Activated CD4-positive, alpha-beta T cell treated with anti-CD3 and anti-CD28 coated beads for 4 hours (primary cell): ENCODE measurements at regions not wholly inside any gene's neighbourhood (a gene's known extent, or its start where the extent isn't known, plus 50 kb on each side); places are given as distances from the start of the nearest gene placed in this dataset.
"Not testable (repeated sequence)": the region's sequence is repeated elsewhere in the genome, so short reads cannot be mapped to it uniquely, and the experiment has no call there.

ENCODE experiments used
- DNase-seq, 2 donors: peaks; one replicate each; pipeline ENCODE4 v3.0.0-alpha.2; 2020

DNA sequence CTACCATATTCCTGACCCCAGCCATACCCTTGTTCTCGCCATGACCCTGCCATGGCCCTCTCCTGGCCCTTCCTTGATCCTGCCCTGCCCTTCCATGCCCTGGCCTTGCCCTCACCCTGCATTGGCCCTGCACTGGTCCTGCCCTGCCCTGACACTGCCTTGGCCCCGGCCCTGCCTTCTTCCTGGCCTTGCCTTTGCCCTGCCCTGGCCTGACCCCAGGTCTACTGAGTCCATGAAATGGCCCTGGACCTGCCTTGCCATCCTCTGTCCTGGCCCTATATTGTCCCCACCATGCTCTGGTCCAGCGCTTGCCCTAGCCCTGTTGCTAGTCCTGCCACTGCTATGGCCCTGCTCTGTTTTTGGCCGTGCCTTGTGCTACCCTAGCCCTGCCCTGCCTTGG lies 536.1 kb downstream of the FOXD4L6 start:
- not testable (repeated sequence) for DNase-seq

DNA sequence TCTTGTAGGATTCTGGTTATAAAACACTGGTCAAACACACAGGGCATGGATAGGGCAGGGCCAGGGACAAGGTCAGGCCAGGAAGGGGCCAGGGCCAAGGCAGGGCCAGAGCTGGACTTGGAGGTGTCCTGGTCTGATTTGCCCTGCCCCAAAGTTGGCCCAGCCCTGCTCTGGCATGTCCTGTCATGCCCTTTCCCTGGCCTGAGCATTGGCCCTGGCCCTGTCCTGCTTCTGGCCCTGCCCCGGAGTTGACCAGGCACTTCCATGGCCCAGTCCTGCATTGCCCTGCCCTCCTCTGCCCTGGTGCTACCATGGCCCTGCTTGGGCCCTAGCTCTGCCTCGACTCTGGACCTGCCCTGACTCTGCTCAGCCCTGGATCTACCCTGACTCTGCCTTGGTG lies 536.6 kb downstream of the FOXD4L6 start:
- DNase-seq, result peak in 1 of 2 donors; percentile 1

DNA sequence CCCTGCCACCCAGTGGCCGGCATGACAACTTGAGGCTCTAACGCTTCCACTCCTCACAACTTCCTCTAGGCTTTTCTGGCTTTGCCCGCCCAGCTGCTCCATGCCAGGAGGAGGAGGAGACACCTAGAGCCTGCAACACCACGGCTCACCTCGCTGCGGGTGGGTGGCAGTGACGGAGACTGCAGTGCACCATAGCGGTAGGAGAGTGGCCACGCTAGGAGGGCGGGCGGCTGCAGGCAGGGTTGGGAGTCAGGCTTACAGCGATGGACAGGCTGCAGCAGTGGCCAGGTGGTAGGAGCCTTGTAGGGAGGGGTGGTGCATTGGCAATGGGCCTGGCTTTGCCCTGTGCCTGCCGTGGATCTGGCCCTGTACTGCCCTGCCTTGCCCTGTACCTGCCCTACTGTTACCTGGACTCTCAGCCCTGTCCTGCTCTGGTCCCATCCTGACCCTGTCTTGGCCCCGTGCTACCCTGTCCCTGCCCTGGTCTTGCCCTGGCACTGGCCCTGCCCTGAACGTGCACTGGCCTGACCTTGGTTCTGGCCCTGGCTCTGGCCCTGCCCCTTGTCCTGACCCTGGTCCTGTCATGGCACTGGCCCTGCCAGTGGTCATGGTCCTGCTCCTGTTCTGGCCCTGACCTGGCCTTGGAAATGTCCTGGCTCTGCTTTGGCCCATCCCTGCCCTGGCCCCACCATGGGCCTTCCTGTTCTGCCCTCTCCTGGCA lies 540.8 kb downstream of the FOXD4L6 start:
- DNase-seq, result not testable (repeated sequence)

DNA sequence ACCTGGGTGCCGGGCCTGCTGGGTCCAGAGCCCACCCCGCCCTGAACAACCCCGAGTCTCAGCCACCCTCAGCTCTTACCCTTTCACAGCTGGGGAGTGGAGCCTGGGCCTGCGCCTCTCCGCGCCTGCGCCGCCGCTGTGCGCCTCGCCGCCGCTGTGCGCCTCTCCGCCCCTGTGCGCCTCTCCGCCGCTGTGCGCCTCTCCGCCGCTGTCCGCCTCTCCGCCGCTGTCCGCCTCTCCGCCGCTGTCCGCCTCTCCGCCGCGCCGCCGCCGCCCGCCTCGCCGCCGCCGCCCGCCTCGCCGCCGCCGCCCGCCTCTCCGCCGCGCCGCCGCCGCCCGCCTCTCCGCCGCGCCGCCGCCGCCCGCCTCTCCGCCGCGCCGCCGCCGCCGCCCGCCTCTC lies 544.4 kb downstream of the FOXD4L6 start:
- not testable (repeated sequence) for DNase-seq

DNA sequence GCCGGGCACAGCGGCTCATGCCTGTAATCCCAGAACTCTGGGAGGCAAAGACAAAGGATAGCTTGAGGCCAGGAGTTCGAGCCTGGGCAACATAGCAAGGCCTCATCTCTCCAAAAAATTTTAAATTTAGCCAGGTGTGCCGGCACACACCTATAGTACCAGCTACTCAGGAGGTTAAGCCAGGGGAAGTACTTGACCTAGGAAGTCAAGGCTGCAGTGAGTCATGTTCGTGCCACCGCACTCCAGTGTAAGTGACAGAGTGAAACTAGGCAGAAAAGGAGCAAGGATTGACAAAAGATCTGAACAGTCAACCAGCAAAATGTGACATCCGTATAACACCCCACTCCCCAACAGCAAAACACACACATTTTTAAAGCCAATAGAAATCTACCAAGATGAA lies 545.3 kb downstream of the FOXD4L6 start:
- DNase-seq, result not testable (repeated sequence)

DNA sequence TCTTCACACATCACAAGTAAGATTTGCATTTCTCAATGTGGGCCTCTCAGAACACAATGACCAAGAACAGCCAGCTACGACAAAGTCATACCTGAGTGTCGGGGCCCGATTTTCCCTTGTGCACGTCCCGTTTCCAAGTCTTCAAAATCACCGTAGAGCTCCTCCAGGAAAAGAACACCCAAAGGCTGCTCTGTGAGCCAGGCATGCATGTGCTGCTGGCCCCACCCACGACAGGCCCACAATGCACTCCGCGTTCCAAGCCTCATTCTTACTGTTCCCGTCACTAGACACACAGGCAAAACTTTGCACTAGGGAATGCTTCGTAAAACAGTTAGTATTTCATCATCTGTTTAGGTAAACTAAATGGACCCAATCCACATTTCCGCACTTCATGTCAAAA lies 549.6 kb downstream of the FOXD4L6 start:
- DNase-seq, result not testable (repeated sequence)
